SIG-M5 (cell line): ENCODE measurements at regions not wholly inside any gene's neighbourhood (a gene's known extent, or its start where the extent isn't known, plus 50 kb on each side); places are given as distances from the start of the nearest gene placed in this dataset.

Experiments used
- DNase-seq: peaks from one replicate; lab custom pipeline; 2025; lab: John Stamatoyannopoulos, UW

DNA sequence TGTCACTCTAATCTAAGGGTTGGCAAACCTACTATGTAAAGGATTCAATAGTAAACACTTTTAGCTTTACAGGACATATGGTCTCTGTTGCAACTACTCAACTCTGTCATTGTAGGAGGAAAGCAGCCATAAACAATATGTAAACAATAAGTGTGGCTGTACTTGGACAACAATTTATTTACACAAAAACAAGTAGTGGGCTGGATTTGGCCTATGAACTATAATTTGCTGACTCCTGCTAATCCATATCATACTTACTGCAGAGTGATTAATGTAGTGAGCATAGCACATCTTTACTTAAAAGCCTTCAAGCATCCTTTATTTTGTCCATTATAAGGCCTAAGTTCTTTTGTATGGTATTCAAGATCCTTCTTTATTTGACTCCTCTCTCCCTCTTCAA, 441.9 kb downstream of the ZIC1 start:
- no peak for DNase-seq

DNA sequence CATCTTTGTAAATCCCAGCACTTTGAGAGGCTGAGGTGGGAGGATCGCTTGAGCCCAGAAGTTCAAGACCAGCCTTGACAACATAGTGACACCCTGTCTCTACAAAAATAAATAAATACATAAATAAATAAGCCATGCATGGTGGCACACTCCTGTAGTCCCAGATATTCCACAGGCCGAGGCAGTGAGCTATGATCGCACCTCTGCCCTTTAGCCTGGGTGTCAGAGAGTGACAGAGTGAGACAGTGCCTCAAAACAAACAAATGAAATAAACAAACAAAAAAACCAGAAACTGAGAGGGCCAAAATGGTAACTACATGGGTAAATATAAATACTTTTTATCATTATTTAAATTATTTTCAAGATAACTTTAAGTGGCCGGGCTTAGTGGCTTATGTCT, 445.4 kb downstream of the ZIC1 start:
- DNase-seq, result no peak

DNA sequence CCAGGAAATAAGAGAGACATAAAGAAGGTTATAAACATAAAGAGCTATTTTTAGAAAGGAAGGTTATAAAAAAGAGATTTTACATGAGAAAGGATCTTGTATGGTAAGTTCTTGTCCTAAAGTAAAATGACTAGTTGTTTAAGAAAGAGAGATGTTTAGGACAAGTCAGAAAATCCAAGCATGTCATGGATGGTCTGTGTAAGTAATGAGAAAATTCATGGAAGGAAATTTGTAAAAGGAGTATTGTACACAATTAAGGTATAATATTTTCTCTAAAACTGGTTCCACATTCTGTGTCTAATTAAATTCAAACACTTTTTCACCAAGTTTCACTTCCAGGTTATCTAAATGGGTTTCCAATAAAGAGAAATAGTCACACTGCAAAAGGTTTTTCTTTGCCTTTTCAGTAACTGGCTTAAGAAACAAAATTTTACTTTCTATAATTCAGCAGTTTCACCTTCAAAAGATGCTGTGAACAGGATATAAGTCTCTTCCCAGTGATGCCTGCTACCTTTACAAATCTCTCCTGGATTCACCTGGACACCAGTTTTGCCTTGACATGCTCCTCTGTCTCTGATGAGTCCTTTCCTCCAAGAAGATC, 455.7 kb downstream of the ZIC1 start:
- DNase-seq, result no peak

DNA sequence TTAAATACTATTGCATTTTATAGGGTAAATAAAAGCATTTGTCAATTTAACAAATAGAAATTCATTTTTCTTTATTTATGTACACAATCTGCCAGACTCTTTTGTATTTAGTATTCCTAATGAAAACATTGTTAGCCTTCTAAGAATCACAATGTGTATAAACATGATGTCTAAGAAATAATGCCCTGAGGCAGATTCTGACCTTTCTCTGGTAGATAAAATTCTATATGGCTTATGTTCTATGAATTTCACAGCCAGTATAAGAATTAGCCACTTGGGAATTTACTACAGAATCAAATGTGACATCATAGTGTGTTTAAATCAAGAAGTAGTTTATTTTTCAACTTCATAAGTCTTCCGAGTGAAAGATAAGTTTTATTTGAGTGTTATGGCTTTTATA, 457.4 kb downstream of the ZIC1 start:
- no peak for DNase-seq

DNA sequence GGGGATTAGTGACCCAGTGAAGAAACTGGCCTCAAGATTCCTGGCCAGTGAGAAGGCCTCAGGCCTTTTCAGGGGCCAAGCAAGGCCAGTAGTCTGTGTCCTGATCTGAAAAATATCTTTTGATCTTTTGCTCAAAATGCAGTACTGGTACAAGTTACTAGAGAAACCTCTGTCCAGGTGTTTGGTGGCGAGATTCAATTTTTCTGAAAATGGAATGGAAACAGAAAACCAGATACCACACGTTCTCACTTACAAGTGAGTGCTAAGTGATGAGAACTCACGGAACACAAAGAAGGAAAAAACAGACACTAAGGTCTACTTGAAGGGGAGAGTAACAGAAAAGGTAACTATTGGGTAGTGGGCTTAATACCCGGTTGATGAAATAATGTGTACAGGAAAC, 463.4 kb downstream of the ZIC1 start:
- no peak for DNase-seq

DNA sequence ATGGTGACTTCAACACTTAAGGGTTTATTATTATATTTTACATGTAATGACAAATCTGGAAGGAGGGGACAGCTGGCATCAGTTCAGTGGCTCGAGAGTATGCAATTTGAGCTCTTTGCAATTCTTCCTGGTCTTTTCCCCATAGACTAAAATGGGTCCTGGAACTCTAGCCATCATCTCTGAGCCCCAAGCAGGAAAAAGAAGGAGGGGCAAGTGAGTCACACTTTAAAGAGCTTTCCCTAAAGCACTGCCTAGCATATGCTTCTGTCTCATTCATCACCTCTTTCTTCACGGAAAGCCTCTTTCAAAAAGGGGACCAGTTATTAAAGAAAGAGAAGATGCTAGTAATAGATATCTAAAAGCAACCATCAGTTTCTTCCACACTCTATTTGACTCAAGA, 466.3 kb downstream of the ZIC1 start:
- DNase-seq, result no peak

DNA sequence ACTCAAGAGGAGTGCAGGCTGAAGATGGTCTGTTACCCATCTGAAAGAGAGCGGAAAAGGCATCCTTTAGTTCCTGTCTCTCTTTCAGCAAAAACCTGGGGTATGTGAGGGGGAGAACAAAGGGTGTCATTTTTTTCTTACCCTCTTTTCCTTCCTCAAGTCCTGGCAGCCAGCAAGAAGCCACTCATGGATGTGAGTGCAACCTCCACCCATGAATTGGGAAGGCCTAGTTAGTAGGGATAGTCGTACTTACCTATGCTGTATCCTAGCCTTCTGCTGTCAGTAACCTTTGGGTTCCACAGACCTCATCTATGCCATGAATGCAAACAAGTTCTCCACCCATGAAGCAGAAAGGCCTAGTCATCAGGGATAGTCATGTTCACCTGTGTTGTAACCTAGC, 472.8 kb downstream of the ZIC1 start:
- DNase-seq, result no peak

DNA sequence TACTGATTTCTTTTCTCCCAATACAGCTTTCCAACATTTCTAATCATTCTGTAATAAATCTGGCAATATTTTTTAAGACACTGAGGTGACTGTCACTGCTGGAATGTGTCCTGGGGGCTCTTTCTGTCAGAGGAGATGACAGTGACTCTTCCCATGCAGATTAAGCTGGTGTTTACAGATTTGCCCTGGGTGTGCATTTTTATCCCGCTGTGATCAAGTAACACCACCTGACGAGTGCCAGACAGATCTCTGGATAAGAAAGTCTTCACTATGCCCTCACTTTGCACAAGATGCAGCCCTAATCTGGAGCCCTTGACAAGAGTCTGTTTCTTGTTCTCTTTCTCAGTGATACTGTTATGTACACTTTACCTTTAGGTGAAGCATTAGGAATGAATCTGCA, 477.7 kb downstream of the ZIC1 start:
- DNase-seq, result no peak

DNA sequence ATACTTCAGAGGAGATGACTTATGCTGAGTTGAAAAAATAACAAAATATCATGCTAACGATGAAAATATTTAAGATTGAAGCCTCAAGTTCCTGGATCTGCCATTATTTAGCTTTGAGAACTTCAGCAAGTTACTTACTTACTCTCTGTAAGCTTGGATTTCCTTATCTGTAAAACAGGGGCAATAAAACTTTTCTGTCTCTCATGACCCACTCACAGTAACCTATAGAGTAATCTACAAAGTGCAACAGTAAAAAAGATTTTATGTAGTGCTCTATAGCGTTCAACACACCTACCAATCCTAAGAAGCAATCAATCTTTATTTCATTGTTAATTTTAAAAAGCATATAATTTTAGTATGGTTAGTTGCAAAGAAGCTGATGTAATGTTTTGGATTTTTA, 478.6 kb downstream of the ZIC1 start:
- DNase-seq, result no peak

DNA sequence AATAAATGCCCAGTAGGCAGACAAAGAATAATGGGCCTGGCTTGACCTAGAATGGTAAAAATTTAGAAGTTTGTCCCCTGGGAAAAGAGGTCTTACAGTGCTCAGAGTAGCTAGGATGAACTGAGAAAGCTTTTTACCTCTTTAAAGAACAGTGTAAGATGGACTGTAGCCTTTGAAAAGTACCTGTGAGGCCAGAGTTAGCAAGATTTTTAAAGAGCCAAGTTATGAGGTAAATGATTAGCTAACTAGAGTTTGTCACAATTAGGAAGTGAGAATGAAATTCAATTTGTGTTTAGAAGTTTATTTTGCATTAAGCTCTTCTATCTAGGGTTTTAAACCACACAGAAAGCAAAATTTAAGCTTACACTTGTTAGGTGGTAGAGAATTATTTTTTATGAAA, 480.9 kb downstream of the ZIC1 start:
- no peak for DNase-seq

DNA sequence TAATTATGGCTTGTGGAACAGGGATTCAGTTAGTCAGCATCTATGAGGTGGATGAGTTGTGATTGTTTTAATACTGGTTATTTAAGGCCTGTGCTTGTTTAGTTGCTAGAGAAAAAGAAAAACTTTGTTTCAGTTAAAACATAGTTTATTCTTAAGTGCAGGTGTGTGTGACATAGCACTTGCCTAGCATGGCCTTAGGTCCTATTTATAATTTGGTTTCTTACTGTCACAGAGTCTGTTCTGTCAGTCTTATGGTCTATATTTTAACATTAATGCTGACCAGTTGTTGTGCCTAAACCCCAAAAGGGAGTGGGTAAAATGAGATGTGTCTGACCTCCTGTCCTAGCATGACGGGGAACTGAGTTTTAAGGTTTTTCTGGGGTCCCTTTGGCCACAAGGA, 486.3 kb downstream of the ZIC1 start:
- no peak for DNase-seq

DNA sequence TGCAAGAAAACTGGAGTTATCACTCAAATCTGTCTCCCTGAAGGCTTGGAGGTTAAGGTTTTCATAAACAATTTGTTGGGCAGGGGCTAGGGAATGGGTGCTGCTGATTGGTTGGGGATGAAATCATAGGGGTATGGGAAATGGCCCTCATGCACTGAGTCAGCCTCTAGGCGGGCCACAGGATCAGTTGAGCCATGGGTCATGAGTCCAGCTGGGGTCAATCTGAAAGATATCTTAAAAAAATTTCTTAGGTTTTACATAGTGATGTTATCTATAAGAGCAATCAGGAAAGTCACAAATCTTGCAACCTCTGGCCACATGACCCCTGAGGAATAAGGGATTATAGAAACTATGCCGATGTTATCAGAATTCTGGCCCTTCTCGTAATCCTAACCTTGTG, 491.7 kb downstream of the ZIC1 start:
- DNase-seq, result no peak

DNA sequence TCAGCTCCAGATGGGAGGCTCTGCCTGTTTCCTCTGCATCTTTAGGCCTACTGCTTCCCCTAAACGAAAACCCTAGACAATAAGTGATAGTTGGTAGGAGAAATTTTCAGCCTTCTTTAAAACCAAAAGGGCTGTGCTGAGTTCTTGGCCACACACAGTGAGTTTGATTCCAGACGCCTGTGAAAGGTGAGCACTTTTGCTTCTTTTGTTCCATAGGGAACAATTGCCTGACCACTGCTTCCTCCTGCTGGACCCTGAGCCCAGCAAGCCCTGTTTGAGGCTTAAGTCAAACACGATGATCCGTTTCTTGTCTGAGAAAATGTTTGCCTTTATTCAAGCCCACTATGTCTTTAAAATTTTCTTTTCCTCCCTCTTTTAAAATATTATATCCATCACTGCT, 493.9 kb downstream of the ZIC1 start:
- DNase-seq, result no peak

DNA sequence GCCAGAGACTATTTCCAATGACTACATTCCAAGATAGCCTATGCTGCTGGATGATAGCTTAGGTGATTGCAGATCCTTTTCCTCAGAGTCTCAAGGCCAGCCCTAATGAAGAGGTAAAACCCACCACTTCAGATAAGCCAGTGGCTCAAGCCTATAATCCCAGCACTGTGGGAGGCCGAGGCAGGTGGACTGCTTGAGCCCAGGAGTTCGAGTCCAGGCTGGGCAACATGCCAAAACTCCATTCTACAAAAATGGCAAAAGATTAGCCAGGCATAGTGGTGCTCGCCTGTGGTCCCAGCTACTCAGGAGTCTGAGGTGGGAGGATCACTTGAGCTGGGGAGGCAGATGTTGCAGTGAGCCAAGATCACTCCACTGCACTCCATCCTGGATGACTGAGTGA, 495.3 kb downstream of the ZIC1 start:
- no peak for DNase-seq

DNA sequence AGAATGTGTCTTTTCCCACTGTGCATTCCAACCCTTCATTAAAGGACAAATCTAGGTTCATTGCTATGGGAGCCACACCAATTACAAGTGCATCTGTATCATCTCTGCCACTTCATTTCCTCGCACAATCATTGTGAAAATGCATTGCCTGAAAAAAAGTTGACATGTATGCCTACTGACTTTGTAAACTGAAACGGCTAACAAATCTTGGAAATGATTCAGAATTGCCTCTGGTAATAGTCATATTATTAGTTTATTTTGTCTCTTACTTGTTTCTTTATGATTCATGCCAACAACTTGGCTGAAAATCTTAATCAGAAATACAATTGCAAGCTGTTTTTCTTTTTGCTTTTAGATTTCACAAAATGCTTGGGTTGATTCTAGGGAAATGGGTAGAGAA, 497.1 kb downstream of the ZIC1 start:
- no peak for DNase-seq

DNA sequence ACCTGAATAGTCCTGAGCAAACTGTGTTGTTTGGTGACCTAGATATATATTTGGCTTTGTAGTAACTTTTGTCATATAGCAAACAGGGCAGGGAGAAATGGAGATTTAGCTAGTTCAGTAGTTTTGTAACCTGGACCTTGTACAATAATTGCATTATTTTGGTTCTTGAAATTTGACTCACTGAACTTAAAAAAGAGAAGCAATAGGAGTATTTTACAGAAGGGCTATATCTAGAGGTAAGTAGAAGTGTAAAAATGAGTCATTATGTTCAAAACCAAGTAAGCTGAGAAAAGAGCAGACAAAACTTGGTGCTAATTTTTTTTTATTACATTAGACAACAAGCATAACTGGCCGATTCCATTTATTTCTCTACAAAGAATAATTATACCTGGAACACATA, 505.4 kb downstream of the ZIC1 start:
- no peak for DNase-seq

DNA sequence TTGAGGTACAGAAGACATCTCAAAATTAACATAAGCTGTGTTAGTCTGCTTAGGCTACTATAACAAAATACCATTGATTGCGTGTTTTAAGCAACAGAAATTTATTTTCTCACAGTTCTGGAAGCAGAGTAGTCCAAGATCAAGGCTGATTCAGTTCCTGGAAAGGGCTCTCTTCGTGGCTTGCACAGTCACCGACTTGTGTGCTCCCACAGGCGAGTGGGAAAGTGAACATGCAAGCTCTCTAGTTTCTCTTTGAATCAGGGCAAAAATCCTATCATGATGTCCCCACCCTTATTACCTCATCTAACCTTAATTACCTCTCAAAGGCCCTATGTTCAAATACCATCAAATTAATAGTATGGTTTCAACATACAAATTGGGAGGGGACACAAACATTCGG, 505.9 kb downstream of the ZIC1 start:
- DNase-seq, result no peak

DNA sequence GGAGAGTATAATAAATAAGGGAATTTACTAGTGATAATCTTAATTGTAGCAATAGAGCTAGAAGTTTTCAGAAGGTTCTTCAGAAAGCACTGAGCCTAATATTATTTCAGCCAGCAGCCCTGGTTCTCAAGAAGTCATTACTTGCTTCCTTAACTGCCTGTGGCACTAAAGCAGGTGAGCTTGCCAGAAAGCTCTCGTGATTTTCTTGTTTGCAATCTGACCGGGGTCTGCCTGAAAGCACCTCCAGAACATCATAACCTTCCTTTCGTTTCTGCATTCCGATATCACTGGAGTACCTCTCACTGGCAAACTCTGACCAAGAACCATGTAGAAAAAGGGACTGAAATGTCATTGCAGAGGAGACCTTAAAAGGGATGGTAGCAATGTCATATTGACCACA, 510.3 kb downstream of the ZIC1 start:
- no peak for DNase-seq

DNA sequence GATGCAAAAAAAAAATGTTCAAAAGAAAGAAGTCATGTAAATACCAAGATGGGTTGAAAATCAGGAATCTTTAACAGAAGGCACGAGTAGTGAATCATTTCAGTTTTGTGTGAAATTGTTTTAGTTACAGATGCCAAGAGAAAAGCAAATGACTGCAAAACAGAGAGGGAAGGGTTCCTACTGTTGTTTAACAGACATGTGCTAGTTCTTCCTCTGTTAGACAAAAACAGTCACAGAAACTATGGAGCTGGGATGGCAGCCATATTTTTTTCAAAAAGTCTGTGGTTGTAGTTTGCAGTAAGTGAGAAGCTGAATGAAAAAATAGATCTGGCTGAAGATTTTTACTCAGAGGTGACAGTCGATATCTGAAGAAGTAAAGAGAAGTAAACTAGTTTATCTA, 511.9 kb downstream of the ZIC1 start:
- no peak for DNase-seq

DNA sequence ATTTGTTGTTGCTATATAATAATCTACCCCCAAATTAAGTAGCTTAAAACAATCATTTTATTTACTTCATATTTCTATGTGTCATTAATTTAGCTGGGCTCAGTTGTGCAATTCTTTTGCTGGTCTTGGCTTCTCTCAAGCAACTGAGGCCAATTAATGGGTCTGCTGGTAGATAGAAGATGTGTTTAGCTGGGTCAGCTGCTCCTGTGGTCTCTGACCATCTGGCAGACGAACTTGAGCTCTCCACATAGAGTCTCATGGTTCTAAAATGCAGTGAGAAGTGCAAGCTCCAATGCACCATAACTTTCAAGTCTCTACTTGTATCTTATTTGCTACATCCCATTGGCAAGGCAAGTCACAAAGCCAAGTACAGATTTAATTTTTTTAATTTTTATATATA, 515.6 kb downstream of the ZIC1 start:
- DNase-seq, result no peak

DNA sequence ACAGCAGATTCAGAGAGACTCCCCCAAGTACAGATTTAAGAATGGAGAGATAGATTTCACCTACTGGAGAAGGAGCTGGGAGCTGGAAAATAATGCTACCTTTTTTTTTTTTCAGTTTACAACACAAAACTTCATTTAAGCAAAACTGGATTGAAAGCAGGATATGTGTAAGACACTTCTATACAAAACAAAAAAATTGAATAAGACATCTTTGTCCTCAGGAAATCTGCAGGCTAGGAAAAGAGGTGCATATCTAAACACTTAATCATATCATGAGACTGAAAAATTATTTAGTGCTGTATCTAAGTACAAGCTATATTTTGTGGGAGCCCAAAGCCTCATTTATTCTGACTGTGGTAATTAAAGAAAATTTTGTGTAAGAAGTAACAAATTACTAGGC, 516.1 kb downstream of the ZIC1 start:
- DNase-seq, result no peak

DNA sequence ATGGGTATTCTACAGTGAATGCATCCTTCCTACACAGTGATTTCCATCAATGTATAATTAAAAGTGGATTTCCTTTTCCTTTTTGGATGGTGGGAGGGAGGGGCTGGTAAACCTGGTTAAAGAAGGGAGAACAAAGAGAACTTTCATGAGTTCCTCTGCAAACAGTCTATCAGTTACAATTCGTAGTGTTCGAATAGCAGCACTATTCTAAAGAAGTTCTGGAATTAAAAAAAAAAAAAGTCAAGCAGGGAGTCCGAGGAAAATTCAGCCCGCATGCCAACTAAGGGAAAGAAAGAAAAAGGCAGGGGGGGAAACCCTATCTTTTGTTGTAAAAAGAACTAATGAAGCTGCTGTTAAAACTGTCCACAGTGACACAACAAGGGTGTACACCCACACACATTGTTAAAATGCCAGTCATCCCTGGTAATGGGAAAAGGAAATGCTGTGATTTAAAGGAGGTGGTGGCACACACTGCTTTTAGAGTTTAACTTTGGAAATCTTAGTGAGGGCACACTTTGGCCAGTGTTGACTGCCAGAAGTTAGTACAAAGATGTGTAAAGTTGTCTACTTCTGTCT, 521.2 kb downstream of the ZIC1 start:
- DNase-seq, result no peak

DNA sequence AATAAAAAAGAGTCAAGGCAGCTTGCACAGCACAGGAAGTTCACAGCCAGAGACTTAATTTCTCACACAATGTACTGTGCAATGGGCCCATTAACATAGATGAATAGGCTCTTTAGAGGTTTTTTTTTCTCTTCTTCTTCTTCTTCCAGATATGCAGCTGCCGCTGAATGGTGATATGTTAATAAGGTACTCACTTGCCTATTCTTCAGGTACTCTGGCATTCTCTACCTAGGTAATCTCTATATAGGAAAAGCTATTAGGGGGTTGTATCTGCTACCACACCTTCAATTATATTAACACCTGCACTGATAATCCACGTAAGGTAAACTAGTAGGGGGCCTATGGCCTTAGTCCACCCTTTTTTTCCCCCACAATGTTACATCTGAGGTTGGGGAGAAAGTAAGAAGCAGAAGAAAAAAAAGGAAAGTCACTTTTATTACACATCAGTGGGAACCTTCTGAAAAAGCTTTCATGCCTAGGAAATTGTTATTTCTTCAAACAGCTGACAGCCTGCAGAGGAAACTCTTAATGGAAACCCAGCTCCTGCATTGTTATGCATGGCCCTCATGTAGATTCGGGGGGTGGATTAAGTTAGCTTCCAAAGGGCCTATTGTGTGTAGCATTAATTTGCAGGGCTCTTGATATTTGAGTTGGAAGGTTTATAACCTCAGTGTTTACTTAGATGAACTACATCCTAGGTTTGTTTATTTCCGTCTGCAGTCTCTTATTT, 525.5 kb downstream of the ZIC1 start:
- DNase-seq, result no peak

DNA sequence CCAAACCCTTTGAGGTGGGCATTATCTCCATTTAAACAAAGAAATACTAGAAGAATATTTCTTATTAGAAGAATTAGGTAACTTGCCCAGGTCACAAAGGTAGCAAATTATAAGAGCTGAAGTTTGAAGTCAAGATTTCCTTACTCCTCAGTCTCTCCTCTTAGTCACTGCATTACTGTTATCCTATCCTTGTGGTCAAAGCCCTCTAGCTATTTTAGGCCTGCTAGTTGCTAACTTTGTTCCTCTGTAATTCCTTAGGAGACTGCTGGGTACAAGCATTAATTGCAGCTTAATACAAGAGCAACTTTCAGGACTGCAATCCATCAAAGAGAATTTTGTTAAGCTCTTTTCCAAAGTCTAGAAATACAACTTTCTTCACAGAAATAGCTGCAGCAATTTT, 528.2 kb downstream of the ZIC1 start:
- DNase-seq, result no peak
